ENCODE measurements at regions not wholly inside any gene's neighbourhood (a gene's known extent, or its start where the extent isn't known, plus 50 kb on each side); places are given as distances from the start of the nearest gene placed in this dataset.

DNA sequence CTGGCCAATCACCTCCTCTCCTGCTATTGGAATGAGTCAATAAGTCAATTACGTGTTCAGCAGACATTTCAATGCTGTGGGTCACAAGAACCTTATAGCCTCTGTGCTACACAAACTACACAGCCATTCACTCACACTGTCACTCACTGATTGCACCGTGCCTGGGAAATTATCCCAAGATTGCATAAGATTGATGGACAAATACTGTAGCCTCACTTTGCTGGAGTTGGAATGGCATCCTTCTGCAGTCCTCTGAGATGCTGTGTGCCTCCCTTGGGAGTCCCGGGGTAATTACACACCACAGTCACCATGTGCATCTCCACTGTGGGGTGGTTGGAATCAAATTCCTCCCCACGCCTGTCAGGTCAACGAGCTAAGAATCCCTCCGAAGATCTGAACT, 358.7 kb upstream of the MGMT start:
- Mint-ChIP-seq H3K27ac (ENCODE audit: unreplicated experiment) (no peak overlapping the region), H3K36me3 (ENCODE audit: unreplicated experiment) (peaks cover 5% of the 10 kb centered on the region), H3K27me3 (ENCODE audit: unreplicated experiment) (no peaks in the 10 kb centered on the region), H3K9me3 (ENCODE audit: unreplicated experiment) (no peaks in the 10 kb centered on the region), H3K4me3 (ENCODE audit: unreplicated experiment) (no peak overlapping the region), H3K4me1 (ENCODE audit: low read depth, unreplicated experiment) (no peaks in the 10 kb centered on the region)
- DNase-seq, result no peak
- TF ChIP-seq, protein P1, sequence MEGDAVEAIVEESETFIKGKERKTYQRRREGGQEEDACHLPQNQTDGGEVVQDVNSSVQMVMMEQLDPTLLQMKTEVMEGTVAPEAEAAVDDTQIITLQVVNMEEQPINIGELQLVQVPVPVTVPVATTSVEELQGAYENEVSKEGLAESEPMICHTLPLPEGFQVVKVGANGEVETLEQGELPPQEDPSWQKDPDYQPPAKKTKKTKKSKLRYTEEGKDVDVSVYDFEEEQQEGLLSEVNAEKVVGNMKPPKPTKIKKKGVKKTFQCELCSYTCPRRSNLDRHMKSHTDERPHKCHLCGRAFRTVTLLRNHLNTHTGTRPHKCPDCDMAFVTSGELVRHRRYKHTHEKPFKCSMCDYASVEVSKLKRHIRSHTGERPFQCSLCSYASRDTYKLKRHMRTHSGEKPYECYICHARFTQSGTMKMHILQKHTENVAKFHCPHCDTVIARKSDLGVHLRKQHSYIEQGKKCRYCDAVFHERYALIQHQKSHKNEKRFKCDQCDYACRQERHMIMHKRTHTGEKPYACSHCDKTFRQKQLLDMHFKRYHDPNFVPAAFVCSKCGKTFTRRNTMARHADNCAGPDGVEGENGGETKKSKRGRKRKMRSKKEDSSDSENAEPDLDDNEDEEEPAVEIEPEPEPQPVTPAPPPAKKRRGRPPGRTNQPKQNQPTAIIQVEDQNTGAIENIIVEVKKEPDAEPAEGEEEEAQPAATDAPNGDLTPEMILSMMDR (IDR thresholded peaks at IDR 0.05; ENCODE audit: partially characterized antibody, unreplicated experiment), result no peak

DNA sequence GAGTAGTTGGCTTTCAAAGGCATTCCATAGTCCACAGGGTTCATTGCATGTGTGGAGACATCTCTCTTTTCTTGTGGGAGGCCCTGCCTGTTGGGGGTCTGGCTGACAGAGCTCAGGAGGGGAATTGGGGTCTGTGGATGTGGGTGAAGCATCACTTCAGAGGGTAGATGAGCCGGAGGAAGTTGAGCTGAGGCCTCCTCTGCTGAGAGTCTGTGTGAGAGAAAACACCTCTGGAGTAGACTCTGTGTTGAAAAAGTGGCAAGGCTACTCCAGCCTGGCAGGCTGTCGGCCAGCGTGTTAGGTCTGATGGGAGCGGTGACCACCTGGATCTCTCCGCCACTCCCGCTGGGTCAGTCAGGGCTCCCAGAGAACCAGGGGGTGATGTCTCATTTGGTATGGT, 358.0 kb upstream of the MGMT start:
- no peaks in the 10 kb centered on the region for H3K9me3 Mint-ChIP-seq (ENCODE audit: unreplicated experiment)
- H3K4me1 Mint-ChIP-seq (ENCODE audit: low read depth, unreplicated experiment), result no peaks in the 10 kb centered on the region
- H3K36me3 Mint-ChIP-seq (ENCODE audit: unreplicated experiment), result peaks cover 5% of the 10 kb centered on the region
- TF ChIP-seq, protein P1 (IDR thresholded peaks at IDR 0.05; ENCODE audit: partially characterized antibody, unreplicated experiment), result no peak
- no peak for DNase-seq
- no peak overlapping the region for H3K27ac Mint-ChIP-seq (ENCODE audit: unreplicated experiment)
- no peak overlapping the region for H3K4me3 Mint-ChIP-seq (ENCODE audit: unreplicated experiment)
- H3K27me3 Mint-ChIP-seq (ENCODE audit: unreplicated experiment), result no peaks in the 10 kb centered on the region

DNA sequence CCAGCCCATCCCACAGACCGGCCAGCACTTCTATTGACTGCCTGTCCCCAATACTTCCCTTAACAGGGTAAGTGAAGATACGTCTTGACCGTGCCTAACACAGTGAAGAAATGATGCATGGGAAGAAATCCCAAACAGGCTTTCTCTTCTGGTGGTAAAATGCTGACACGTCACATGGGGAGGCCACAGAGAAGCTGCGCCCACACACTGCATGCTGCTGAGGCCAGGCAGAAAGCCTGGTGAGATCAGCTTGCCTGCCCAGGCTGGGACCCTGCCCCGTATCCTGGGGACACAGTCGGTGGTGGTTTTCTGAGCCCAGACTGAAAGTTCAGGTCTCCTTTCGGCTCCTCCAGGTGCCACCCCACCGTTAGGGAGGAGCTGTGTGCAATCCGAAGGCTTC, 356.3 kb upstream of the MGMT start:
- Mint-ChIP-seq H3K4me3 (ENCODE audit: unreplicated experiment) (no peak overlapping the region), H3K9me3 (ENCODE audit: unreplicated experiment) (no peaks in the 10 kb centered on the region), H3K4me1 (ENCODE audit: low read depth, unreplicated experiment) (no peaks in the 10 kb centered on the region), H3K27me3 (ENCODE audit: unreplicated experiment) (no peaks in the 10 kb centered on the region), H3K36me3 (ENCODE audit: unreplicated experiment) (peaks cover 5% of the 10 kb centered on the region), H3K27ac (ENCODE audit: unreplicated experiment) (no peak overlapping the region)
- TF ChIP-seq, protein P1 (IDR thresholded peaks at IDR 0.05; ENCODE audit: partially characterized antibody, unreplicated experiment), result no peak
- DNase-seq, result no peak

DNA sequence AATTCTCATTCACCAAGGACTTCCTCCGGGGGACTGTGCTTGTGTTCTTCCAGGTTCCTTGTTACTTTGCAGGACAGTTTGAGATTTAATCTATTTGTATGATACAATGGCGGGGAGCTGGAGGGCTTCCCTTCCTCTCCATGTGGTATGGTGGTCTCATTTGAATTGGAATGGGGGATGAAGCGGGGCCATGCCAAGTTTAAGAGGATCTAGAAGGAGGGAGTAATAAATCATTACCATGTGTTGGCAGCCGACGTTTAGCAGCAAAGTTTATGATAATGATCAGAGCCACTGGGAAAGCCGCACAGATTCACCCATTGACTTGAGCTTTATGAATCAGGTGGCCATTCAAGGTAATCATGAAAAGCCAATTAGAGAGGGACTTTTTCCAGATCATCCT, 355.1 kb upstream of the MGMT start:
- Mint-ChIP-seq H3K36me3 (ENCODE audit: unreplicated experiment) (peaks cover 5% of the 10 kb centered on the region), H3K4me3 (ENCODE audit: unreplicated experiment) (no peak overlapping the region), H3K4me1 (ENCODE audit: low read depth, unreplicated experiment) (no peaks in the 10 kb centered on the region), H3K9me3 (ENCODE audit: unreplicated experiment) (no peaks in the 10 kb centered on the region), H3K27ac (ENCODE audit: unreplicated experiment) (no peak overlapping the region), H3K27me3 (ENCODE audit: unreplicated experiment) (no peaks in the 10 kb centered on the region)
- TF ChIP-seq, protein P1 (IDR thresholded peaks at IDR 0.05; ENCODE audit: partially characterized antibody, unreplicated experiment), result no peak
- DNase-seq, result no peak

DNA sequence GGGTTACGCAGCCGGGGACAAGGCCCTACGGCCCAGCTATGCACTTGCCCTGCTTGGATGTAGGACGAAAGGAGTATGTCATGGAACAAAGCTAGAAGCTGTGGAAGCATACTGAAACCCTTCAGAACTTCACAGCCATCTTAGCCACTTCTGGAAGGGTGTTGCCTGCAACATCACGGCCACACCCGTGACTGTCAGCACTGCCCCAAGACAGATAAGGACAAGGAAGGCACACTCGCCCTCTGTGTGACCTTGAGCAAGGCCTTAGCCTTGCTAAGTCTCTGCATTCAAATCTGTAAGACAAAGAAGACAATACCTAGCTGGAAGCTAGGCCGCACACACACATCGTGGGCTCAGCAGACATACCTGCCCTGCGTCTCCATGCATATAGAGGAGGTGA, 352.5 kb upstream of the MGMT start:
- H3K27me3 Mint-ChIP-seq (ENCODE audit: unreplicated experiment), result no peaks in the 10 kb centered on the region
- no peak overlapping the region for H3K27ac Mint-ChIP-seq (ENCODE audit: unreplicated experiment)
- peaks cover 2% of the 10 kb centered on the region for H3K9me3 Mint-ChIP-seq (ENCODE audit: unreplicated experiment)
- no peak overlapping the region for H3K4me3 Mint-ChIP-seq (ENCODE audit: unreplicated experiment)
- TF ChIP-seq, protein P1 (IDR thresholded peaks at IDR 0.05; ENCODE audit: partially characterized antibody, unreplicated experiment), result no peak
- DNase-seq, result no peak
- peaks cover 5% of the 10 kb centered on the region for H3K36me3 Mint-ChIP-seq (ENCODE audit: unreplicated experiment)
- no peaks in the 10 kb centered on the region for H3K4me1 Mint-ChIP-seq (ENCODE audit: low read depth, unreplicated experiment)
